ENCODE measurements at regions not wholly inside any gene's neighbourhood (a gene's known extent, or its start where the extent isn't known, plus 50 kb on each side); places are given as distances from the start of the nearest gene placed in this dataset.

DNA sequence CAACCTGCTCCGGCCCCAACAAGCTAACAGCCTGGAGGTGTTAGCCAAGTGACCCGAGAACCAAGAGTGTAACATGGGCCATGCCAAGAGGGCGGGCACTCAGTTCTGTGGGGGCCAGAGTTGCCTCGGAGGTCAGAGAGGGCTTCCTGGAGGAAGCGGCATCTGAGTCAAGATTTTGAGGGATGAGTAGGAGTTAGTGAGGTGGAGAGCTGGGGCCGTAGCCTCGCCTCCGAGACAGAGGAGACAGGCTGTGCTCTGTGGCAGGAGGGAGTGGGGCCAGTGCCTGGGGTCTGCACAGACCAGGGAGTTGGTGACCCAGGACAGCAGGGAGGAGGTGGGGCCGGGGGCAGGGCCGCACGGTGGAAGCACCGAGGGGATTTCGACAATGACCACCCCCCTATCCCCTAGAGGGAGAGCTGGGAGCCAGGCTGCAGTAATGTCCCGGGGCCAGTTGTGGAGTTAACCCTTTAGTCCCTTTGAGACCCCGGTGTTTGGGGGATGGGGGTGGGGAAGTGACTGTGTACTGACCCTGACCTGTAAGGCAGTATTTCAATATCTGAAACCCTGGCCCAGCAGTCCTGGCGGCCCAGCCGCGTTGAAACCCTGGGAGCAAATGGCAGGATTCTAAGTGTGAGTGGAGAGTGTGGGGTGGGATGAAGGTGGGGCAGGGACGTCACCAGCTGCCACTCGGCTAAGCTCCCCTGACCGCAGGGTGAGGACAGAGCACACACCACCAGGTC, 148.7 kb upstream of the COL5A1 start:
- H3K27ac ChIP-seq (ENCODE audit: low read length, poor library complexity, severe bottlenecking): no peak overlapping the region
- peak; percentile 33 for DNase-seq
- H2AK5ac ChIP-seq (ENCODE audit: low read length, severe bottlenecking): no peak overlapping the region
- H2BK12ac ChIP-seq (ENCODE audit: low read length in 2 of 2): peak overlapping the region; percentile 90 to 99
- H3K4ac ChIP-seq (ENCODE audit: low read depth in 1 of 2, low read length in 2 of 2): peak overlapping the region; percentile 35 to 91
- H3K9ac ChIP-seq (ENCODE audit: low read length): peak overlapping the region; percentile 14
- H2AFZ ChIP-seq (ENCODE audit: low read depth, low read length): no peak overlapping the region
- peak overlapping the region in 1 of 2 experiments; percentile 15 for H3K4me3 ChIP-seq (ENCODE audit: insufficient read depth in 1 of 2, low read depth in 1 of 2, low read length in 2 of 2)
- peaks cover 0 to 7% of the 10 kb centered on the region in 2 experiments for H3K36me3 ChIP-seq (ENCODE audit: control insufficient read depth in 1 of 2, insufficient read depth in 2 of 2, low read depth in 1 of 2, low read length in 2 of 2)
- 62% methylated on average over 16 of the region's 21 CpGs for WGBS
- H3K9me3 ChIP-seq (ENCODE audit: control insufficient read depth, low read length): no peaks in the 10 kb centered on the region
- peak overlapping the region; percentile 88 for H2BK15ac ChIP-seq (ENCODE audit: low read depth, poor library complexity, severe bottlenecking)
- peaks cover 20% of the 10 kb centered on the region for H3K4me1 ChIP-seq (ENCODE audit: control insufficient read depth, insufficient read depth, low read depth, low read length)
- peak overlapping the region; percentile 72 for H4K8ac ChIP-seq (ENCODE audit: low read length)
- no peaks in the 10 kb centered on the region for H3K79me1 ChIP-seq (replicated peaks; ENCODE audit: low read length, poor library complexity, severe bottlenecking)
- no peak overlapping the region for H3K4me2 ChIP-seq (ENCODE audit: low read length, poor library complexity, severe bottlenecking)
- H3K27me3 ChIP-seq (ENCODE audit: control insufficient read depth in 1 of 2, insufficient read depth in 1 of 2, low read length in 2 of 2): peaks cover 0 to 4% of the 10 kb centered on the region in 2 experiments
- peak overlapping the region in 1 of 2 experiments; percentile 85 for H3K14ac ChIP-seq (ENCODE audit: low read length in 2 of 2)
- no peak overlapping the region for H2BK5ac ChIP-seq (ENCODE audit: low read depth, low read length, poor library complexity, severe bottlenecking)
- H3K23ac ChIP-seq (ENCODE audit: low read length in 2 of 2): no peak overlapping the region
- peak overlapping the region; percentile 73 for H2BK120ac ChIP-seq (ENCODE audit: low read depth, low read length)
- peak overlapping the region; percentile 86 for H4K91ac ChIP-seq (ENCODE audit: low read length)
- H3K18ac ChIP-seq (ENCODE audit: low read depth in 1 of 2, low read length in 2 of 2): peak overlapping the region; percentile 95 to 96

DNA sequence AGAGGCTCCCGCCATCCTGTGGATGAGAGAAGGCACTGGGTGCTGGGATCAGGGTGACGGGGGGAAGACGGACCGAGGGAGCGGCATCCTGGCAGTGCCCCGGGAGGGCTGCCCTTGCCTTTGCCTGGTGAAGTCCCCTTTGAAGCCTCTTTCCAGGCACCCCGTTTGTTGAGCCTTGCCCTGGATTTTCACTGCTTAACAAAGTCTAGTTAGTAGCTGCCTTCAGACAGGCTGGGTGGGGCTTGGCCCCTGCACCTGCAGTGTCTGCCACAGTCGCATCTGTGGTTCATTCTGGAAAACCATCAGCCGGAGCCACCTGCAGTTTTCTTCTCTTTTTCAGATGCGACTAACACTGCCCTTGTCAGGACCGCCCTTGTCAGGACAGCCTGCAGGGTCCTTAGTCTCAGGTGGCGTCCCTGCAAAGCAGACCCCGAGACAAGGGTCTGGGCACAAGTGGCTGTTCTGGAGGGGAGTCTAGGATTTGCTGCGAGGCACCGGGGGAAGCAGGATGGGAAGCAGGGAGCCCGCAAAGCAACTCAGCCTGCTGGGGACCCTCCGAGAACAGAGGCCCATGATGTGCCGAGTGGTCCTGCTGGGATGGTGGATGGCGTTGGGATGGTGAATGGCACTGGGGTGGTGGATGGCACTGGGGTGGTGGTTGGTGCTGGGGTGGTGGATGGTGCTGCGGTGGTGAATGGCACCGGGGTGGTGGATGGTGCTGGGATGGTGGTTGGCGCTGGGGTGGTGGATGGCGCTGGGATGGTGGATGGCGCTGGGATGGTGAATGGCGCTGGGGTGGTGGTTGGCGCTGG, 147.9 kb upstream of the COL5A1 start:
- Histone ChIP-seq H3K4me2 (ENCODE audit: low read length, poor library complexity, severe bottlenecking) (no peak overlapping the region), H2AFZ (ENCODE audit: low read depth, low read length) (no peak overlapping the region), H2BK5ac (ENCODE audit: low read depth, low read length, poor library complexity, severe bottlenecking) (no peak overlapping the region), H3K4me3 (ENCODE audit: insufficient read depth in 1 of 2, low read depth in 1 of 2, low read length in 2 of 2) (no peak overlapping the region), H3K27ac (ENCODE audit: low read length, poor library complexity, severe bottlenecking) (no peak overlapping the region), H3K4me1 (ENCODE audit: control insufficient read depth, insufficient read depth, low read depth, low read length) (peaks cover 15% of the 10 kb centered on the region), H3K9ac (ENCODE audit: low read length) (no peak overlapping the region), H4K91ac (ENCODE audit: low read length) (peak overlapping the region; percentile 70), H2BK15ac (ENCODE audit: low read depth, poor library complexity, severe bottlenecking) (peak overlapping the region; percentile 88), H3K14ac (ENCODE audit: low read length in 2 of 2) (peak overlapping the region in 1 of 2 experiments; percentile 1), H3K18ac (ENCODE audit: low read depth in 1 of 2, low read length in 2 of 2) (peak overlapping the region; percentile 95 to 96), H2BK12ac (ENCODE audit: low read length in 2 of 2) (peak overlapping the region; percentile 88 to 90), H3K23ac (ENCODE audit: low read length in 2 of 2) (no peak overlapping the region), H3K27me3 (ENCODE audit: control insufficient read depth in 1 of 2, insufficient read depth in 1 of 2, low read length in 2 of 2) (peaks cover 0 to 4% of the 10 kb centered on the region in 2 experiments), H3K4ac (ENCODE audit: low read depth in 1 of 2, low read length in 2 of 2) (peak overlapping the region; percentile 29 to 70), H3K79me1 (replicated peaks; ENCODE audit: low read length, poor library complexity, severe bottlenecking) (no peaks in the 10 kb centered on the region), H3K36me3 (ENCODE audit: control insufficient read depth in 1 of 2, insufficient read depth in 2 of 2, low read depth in 1 of 2, low read length in 2 of 2) (peaks cover 0 to 7% of the 10 kb centered on the region in 2 experiments), H4K8ac (ENCODE audit: low read length) (peak overlapping the region; percentile 70), H2BK120ac (ENCODE audit: low read depth, low read length) (peak overlapping the region; percentile 50), H2AK5ac (ENCODE audit: low read length, severe bottlenecking) (no peak overlapping the region), H3K9me3 (ENCODE audit: control insufficient read depth, low read length) (no peaks in the 10 kb centered on the region)
- WGBS: 93% methylated on average over 26 of the region's 26 CpGs
- DNase-seq: no peak

DNA sequence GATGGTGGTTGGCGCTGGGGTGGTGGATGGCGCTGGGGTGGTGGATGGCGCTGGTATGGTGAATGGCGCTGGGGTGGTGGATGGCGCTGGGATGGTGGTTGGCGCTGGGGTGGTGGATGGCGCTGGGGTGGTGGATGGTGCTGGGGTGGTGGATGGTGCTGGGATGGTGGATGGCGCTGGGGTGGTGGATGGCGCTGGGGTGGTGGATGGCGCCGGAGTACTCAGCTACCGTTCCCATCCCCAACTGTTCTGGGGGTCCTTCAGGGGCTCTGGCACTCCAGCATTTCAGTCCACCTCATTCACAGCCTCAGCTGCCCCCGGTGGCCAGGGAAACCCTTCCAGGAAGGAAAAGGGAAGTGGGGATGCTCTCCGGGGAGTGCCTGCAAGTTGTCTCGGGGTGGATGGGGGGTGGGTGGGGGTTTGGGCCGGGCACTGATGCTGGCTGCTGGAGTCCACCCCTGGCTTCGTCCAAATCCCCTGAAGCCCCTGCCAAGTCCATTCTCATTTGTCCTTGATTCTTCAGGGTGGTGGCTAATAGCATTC, 147.3 kb upstream of the COL5A1 start:
- Histone ChIP-seq H3K27me3 (ENCODE audit: control insufficient read depth in 1 of 2, insufficient read depth in 1 of 2, low read length in 2 of 2) (no peaks in the 10 kb centered on the region), H3K27ac (ENCODE audit: low read length, poor library complexity, severe bottlenecking) (no peak overlapping the region), H3K36me3 (ENCODE audit: control insufficient read depth in 1 of 2, insufficient read depth in 2 of 2, low read depth in 1 of 2, low read length in 2 of 2) (peaks cover 0 to 7% of the 10 kb centered on the region in 2 experiments), H3K4me1 (ENCODE audit: control insufficient read depth, insufficient read depth, low read depth, low read length) (peaks cover 10% of the 10 kb centered on the region), H3K79me1 (replicated peaks; ENCODE audit: low read length, poor library complexity, severe bottlenecking) (no peaks in the 10 kb centered on the region), H3K23ac (ENCODE audit: low read length in 2 of 2) (no peak overlapping the region), H4K8ac (ENCODE audit: low read length) (no peak overlapping the region), H2BK15ac (ENCODE audit: low read depth, poor library complexity, severe bottlenecking) (peak overlapping the region; percentile 82), H3K4ac (ENCODE audit: low read depth in 1 of 2, low read length in 2 of 2) (peak overlapping the region in 1 of 2 experiments; percentile 2), H2BK120ac (ENCODE audit: low read depth, low read length) (no peak overlapping the region), H3K4me2 (ENCODE audit: low read length, poor library complexity, severe bottlenecking) (no peak overlapping the region), H2AK5ac (ENCODE audit: low read length, severe bottlenecking) (no peak overlapping the region), H3K4me3 (ENCODE audit: insufficient read depth in 1 of 2, low read depth in 1 of 2, low read length in 2 of 2) (no peak overlapping the region), H3K9ac (ENCODE audit: low read length) (no peak overlapping the region), H2BK5ac (ENCODE audit: low read depth, low read length, poor library complexity, severe bottlenecking) (no peak overlapping the region), H3K18ac (ENCODE audit: low read depth in 1 of 2, low read length in 2 of 2) (peak overlapping the region in 1 of 2 experiments; percentile 29), H3K14ac (ENCODE audit: low read length in 2 of 2) (no peak overlapping the region), H2BK12ac (ENCODE audit: low read length in 2 of 2) (peak overlapping the region; percentile 42 to 94), H4K91ac (ENCODE audit: low read length) (peak overlapping the region; percentile 48), H3K9me3 (ENCODE audit: control insufficient read depth, low read length) (no peaks in the 10 kb centered on the region), H2AFZ (ENCODE audit: low read depth, low read length) (no peak overlapping the region)
- 92% methylated on average over 11 of the region's 17 CpGs for whole genome bisulfite sequencing
- no peak for DNase-seq

DNA sequence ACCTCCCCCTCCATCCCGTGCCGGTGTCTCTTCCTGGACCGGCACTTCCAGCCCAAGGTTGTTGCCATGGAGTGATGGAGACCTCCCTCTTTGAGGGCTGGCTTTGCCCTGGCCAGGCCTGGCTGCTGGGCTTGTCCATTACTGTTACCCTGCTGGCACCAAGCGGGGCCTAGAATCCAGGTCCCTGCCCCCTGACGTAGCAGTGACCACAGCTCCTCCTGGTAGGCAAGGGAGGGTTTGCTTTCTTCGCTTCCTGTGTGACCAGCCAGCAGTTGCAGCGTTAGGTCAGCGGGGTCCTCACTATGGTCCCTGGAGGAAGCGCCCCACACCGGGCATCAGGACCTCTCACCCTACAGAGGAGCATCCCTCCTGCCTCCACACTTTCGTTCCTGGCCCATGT, 146.7 kb upstream of the COL5A1 start:
- Histone ChIP-seq H3K14ac (ENCODE audit: low read length in 2 of 2) (no peak overlapping the region), H3K18ac (ENCODE audit: low read depth in 1 of 2, low read length in 2 of 2) (peak overlapping the region; percentile 29 to 80), H2AK5ac (ENCODE audit: low read length, severe bottlenecking) (no peak overlapping the region), H3K4ac (ENCODE audit: low read depth in 1 of 2, low read length in 2 of 2) (no peak overlapping the region), H4K8ac (ENCODE audit: low read length) (no peak overlapping the region), H3K27me3 (ENCODE audit: control insufficient read depth in 1 of 2, insufficient read depth in 1 of 2, low read length in 2 of 2) (no peaks in the 10 kb centered on the region), H3K4me1 (ENCODE audit: control insufficient read depth, insufficient read depth, low read depth, low read length) (peaks cover 10% of the 10 kb centered on the region), H3K27ac (ENCODE audit: low read length, poor library complexity, severe bottlenecking) (no peak overlapping the region), H3K9ac (ENCODE audit: low read length) (no peak overlapping the region), H3K4me2 (ENCODE audit: low read length, poor library complexity, severe bottlenecking) (no peak overlapping the region), H2BK15ac (ENCODE audit: low read depth, poor library complexity, severe bottlenecking) (no peak overlapping the region), H4K91ac (ENCODE audit: low read length) (peak overlapping the region; percentile 12), H2BK120ac (ENCODE audit: low read depth, low read length) (no peak overlapping the region), H2BK5ac (ENCODE audit: low read depth, low read length, poor library complexity, severe bottlenecking) (no peak overlapping the region), H3K4me3 (ENCODE audit: insufficient read depth in 1 of 2, low read depth in 1 of 2, low read length in 2 of 2) (no peak overlapping the region), H3K9me3 (ENCODE audit: control insufficient read depth, low read length) (no peaks in the 10 kb centered on the region), H3K36me3 (ENCODE audit: control insufficient read depth in 1 of 2, insufficient read depth in 2 of 2, low read depth in 1 of 2, low read length in 2 of 2) (peaks cover 0 to 7% of the 10 kb centered on the region in 2 experiments), H3K23ac (ENCODE audit: low read length in 2 of 2) (peak overlapping the region in 1 of 2 experiments; percentile 1), H3K79me1 (replicated peaks; ENCODE audit: low read length, poor library complexity, severe bottlenecking) (no peaks in the 10 kb centered on the region), H2AFZ (ENCODE audit: low read depth, low read length) (no peak overlapping the region), H2BK12ac (ENCODE audit: low read length in 2 of 2) (peak overlapping the region; percentile 42 to 94)
- WGBS: 98% methylated on average over 10 of the region's 11 CpGs
- no peak for DNase-seq
